PC-9 (cell line): ENCODE measurements at regions not wholly inside any gene's neighbourhood (a gene's known extent, or its start where the extent isn't known, plus 50 kb on each side); places are given as distances from the start of the nearest gene placed in this dataset.

Experiments used
- BruUV-seq: library from RNA; stranded (reverse); fragments of 400-500 nt; replicated peaks from 2 replicates; lab custom pipeline; 2021; lab: Mats Ljungman, UMichigan
- CTCF ChIA-PET: fragments of 300-600 bp; sonication (Branson Sonifier 250); formaldehyde crosslinking; loops from one replicate; lab custom pipeline; 2022; ENCODE audit warnings: antibody characterized with exemption; lab: Charles Lee
- POLR2A ChIA-PET: fragments of 300-600 bp; sonication (Branson Sonifier 250); formaldehyde crosslinking; loops from one replicate; lab custom pipeline; 2022; ENCODE audit warnings: antibody characterized with exemption; ENCODE audit not compliant: unreplicated experiment; lab: Charles Lee
- DNase-seq, 2 experiments: peaks; one replicate each; pipeline versions ENCODE4 v3.0.0 to v3.0.0-alpha.2; 2015 to 2022; ENCODE audit warnings: mixed read lengths in 1 of 2
- H2AFZ ChIP-seq: fragments of 200-600 bp; sonication (generic); 2 replicates; pipeline ENCODE4 v1.8.1; 2017; ENCODE audit warnings: antibody characterized with exemption
- H3F3A ChIP-seq: fragments of 200-600 bp; sonication (generic); 2 replicates; pipeline ENCODE4 v1.8.1; 2017; ENCODE audit warnings: antibody characterized with exemption, mild to moderate bottlenecking, low read depth; ENCODE audit not compliant: insufficient read depth
- H3K27ac ChIP-seq: fragments of 200-600 bp; sonication (generic); 2 replicates; pipeline ENCODE4 v1.6.1; 2016; ENCODE audit warnings: mixed run types
- H3K27me3 ChIP-seq: fragments of 200-600 bp; sonication (generic); 2 replicates; pipeline ENCODE4 v1.6.1; 2016; ENCODE audit warnings: low read depth, mixed run types; ENCODE audit not compliant: insufficient read depth
- H3K36me3 ChIP-seq: fragments of 200-600 bp; sonication (generic); 2 replicates; pipeline ENCODE4 v1.6.1; 2016; ENCODE audit warnings: low read depth, mixed run types
- H3K4me1 ChIP-seq: fragments of 200-600 bp; sonication (generic); replicated peaks from 2 replicates; pipeline ENCODE4 v1.6.1; 2016; ENCODE audit warnings: mixed run types; ENCODE audit not compliant: insufficient read depth
- H3K4me2 ChIP-seq: fragments of 200-600 bp; sonication (generic); 2 replicates; pipeline ENCODE4 v1.6.1; 2017; ENCODE audit warnings: mixed run types
- H3K4me3 ChIP-seq: fragments of 200-600 bp; sonication (generic); 2 replicates; pipeline ENCODE4 v1.6.1; 2016; ENCODE audit warnings: mixed run types
- H3K79me2 ChIP-seq: fragments of 200-600 bp; sonication (generic); 2 replicates; pipeline ENCODE4 v1.6.1; 2017; ENCODE audit warnings: low read depth, mixed run types
- H3K9me2 ChIP-seq: fragments of 200-600 bp; sonication (generic); 2 replicates; pipeline ENCODE4 v1.8.1; 2017; ENCODE audit warnings: mild to moderate bottlenecking; ENCODE audit not compliant: insufficient read depth
- H3K9me3 ChIP-seq: fragments of 200-600 bp; sonication (generic); 2 replicates; pipeline ENCODE4 v1.8.1; 2016; ENCODE audit warnings: low read depth; ENCODE audit not compliant: insufficient read depth
- H4K20me1 ChIP-seq: fragments of 200-600 bp; sonication (generic); 2 replicates; pipeline ENCODE4 v1.8.1; 2017; ENCODE audit not compliant: insufficient read depth
- EZH2 ChIP-seq: fragments of 200-600 bp; sonication (generic); IDR thresholded peaks from 2 replicates; pipeline ENCODE4 v1.8.0; 2017; ENCODE audit warnings: antibody characterized with exemption, low read depth
- intact Hi-C: fragments of 100-400 bp; cut with micrococcal nuclease; formaldehyde crosslinking; loops from one replicate; pipeline ENCODE4 v1.10.0; 2022; ENCODE audit not compliant: unreplicated experiment
- TF ChIP-seq, protein P1 (sequence below): fragments of 200-600 bp; sonication (generic); conservative IDR thresholded peaks from 2 replicates; pipeline ENCODE4 v1.6.1; 2017; ENCODE audit warnings: mixed run types, antibody characterized with exemption, mild to moderate bottlenecking, moderate library complexity

DNA sequence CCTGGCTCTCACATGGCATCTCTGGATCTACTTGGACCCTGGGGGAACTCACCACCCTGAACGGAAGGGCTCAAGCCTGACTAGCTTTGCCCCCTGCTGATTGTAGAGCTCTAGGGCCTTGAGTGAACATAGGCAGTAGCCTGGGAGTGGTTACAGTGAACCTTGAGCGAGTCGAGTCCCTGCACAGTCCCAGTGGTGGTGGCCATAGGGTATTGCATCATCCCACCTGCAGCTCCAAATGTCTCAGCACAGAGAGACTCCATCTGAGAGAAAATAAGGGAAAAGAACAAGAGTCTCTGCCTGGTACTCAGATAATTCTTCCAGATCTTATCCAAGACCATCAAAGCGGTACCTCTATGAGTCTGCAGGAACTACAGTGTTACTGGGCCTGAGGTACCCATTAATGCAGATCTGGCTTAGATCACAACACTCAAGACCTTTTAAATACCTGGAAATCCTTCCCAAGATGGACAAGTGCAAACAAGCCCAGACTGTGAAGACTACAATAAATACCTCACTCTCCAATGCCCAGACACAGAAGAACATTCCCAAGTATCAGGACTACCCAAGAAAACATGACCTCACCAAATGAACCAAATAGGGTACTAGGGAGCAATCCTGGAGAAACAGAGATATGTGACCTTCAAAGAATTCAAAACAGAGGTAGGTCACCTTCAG, 167.5 kb upstream of the TET2 start:
- no peak overlapping the region for H3K4me3 ChIP-seq
- no peaks in the 10 kb centered on the region for H3K36me3 ChIP-seq
- no peak overlapping the region for H2AFZ ChIP-seq
- H3K9me2 ChIP-seq, result no peaks in the 10 kb centered on the region
- POLR2A ChIA-PET, result no interaction called here
- TF ChIP-seq EZH2, result no peak
- TF ChIP-seq, protein P1, sequence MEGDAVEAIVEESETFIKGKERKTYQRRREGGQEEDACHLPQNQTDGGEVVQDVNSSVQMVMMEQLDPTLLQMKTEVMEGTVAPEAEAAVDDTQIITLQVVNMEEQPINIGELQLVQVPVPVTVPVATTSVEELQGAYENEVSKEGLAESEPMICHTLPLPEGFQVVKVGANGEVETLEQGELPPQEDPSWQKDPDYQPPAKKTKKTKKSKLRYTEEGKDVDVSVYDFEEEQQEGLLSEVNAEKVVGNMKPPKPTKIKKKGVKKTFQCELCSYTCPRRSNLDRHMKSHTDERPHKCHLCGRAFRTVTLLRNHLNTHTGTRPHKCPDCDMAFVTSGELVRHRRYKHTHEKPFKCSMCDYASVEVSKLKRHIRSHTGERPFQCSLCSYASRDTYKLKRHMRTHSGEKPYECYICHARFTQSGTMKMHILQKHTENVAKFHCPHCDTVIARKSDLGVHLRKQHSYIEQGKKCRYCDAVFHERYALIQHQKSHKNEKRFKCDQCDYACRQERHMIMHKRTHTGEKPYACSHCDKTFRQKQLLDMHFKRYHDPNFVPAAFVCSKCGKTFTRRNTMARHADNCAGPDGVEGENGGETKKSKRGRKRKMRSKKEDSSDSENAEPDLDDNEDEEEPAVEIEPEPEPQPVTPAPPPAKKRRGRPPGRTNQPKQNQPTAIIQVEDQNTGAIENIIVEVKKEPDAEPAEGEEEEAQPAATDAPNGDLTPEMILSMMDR, result no peak
- no peaks in the 10 kb centered on the region for H4K20me1 ChIP-seq
- no peak for DNase-seq
- no peaks in the 10 kb centered on the region for H3K9me3 ChIP-seq
- no peak overlapping the region for H3K27ac ChIP-seq
- no peaks in the 10 kb centered on the region for H3F3A ChIP-seq
- no peaks in the 10 kb centered on the region for H3K4me1 ChIP-seq
- CTCF ChIA-PET, result no interaction called here
- H3K4me2 ChIP-seq, result no peak overlapping the region
- no peaks in the 10 kb centered on the region for H3K79me2 ChIP-seq
- H3K27me3 ChIP-seq, result no peaks in the 10 kb centered on the region
- no TSS peak for BruUV-seq
- intact Hi-C loops, result no loop called here

DNA sequence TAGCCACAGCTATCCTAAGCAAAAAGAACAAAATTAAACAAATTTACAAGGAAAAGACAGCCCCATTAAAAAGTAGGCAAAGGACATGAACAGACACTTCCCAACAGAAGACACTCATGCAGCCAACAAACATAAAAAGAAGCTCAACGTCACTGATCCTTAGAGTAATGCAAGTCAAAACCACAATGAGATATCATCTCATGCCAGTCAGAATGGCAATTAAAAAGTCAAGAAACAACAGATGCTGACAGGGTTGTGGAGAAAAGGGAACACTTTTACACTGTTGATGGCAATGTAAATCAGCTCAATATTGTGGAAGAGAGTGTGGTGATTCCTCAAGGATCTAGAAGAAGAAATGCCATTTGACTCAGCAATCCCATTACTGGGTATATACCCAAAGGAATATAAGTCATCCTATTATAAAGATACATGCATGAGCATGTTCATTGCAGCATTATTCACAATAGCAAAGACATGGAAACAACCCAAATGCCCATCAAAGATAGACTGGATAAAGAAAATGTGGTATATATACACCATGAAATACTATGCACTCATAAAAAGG, 163.0 kb upstream of the TET2 start:
- no peaks in the 10 kb centered on the region for H3K27me3 ChIP-seq
- no peak overlapping the region for H3K27ac ChIP-seq
- H3K36me3 ChIP-seq, result no peaks in the 10 kb centered on the region
- no peak for DNase-seq
- CTCF ChIA-PET, result no interaction called here
- BruUV-seq, result no TSS peak
- H3K4me1 ChIP-seq, result no peaks in the 10 kb centered on the region
- H2AFZ ChIP-seq, result no peak overlapping the region
- no peak overlapping the region for H3K4me3 ChIP-seq
- H3K4me2 ChIP-seq, result no peak overlapping the region
- POLR2A ChIA-PET, result no interaction called here
- intact Hi-C loops, result no loop called here
- H3K9me3 ChIP-seq, result no peaks in the 10 kb centered on the region
- TF ChIP-seq, protein P1, result no peak
- TF ChIP-seq EZH2, result no peak
- no peaks in the 10 kb centered on the region for H4K20me1 ChIP-seq
- no peaks in the 10 kb centered on the region for H3K9me2 ChIP-seq
- no peaks in the 10 kb centered on the region for H3F3A ChIP-seq
- no peaks in the 10 kb centered on the region for H3K79me2 ChIP-seq

DNA sequence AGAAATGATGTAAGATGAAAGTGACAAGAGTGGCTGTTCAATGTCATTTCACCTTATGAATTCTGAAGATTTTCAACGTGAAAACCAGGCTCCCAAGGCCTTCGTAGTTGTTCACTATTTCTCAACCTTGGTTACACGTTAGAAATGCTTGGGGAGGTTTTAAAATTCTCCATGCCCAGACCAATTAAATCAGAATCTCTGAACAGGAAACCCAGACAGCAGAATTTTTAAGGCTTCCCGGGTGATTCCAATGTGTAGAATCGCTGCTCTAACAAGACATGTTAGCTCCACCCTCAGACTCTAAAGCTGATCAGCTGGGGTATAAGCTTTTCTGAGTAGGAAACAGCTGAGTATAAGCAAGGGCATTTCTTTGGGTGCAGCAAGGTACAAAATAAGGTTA, 160.4 kb upstream of the TET2 start:
- no peak overlapping the region for H2AFZ ChIP-seq
- no peaks in the 10 kb centered on the region for H3K36me3 ChIP-seq
- H4K20me1 ChIP-seq, result no peaks in the 10 kb centered on the region
- no peak overlapping the region for H3K4me3 ChIP-seq
- no peak for DNase-seq
- no TSS peak for BruUV-seq
- TF ChIP-seq, protein P1, result no peak
- no peak for TF ChIP-seq EZH2
- H3K27ac ChIP-seq, result no peak overlapping the region
- H3K4me2 ChIP-seq, result no peak overlapping the region
- H3K9me2 ChIP-seq, result no peaks in the 10 kb centered on the region
- H3K27me3 ChIP-seq, result no peaks in the 10 kb centered on the region
- no peaks in the 10 kb centered on the region for H3K79me2 ChIP-seq
- intact Hi-C loops, result no loop called here
- no peaks in the 10 kb centered on the region for H3K9me3 ChIP-seq
- ChIA-PET CTCF (no interaction called here), POLR2A (no interaction called here)
- no peaks in the 10 kb centered on the region for H3F3A ChIP-seq
- no peaks in the 10 kb centered on the region for H3K4me1 ChIP-seq
